ENCODE measurements at regions not wholly inside any gene's neighbourhood (a gene's known extent, or its start where the extent isn't known, plus 50 kb on each side); places are given as distances from the start of the nearest gene placed in this dataset.
A peak's percentile ranks its signal among the peaks of the same experiment; 100 is the strongest.

GRCh38 chr2:158024288-158024898 is 77.3 kb upstream of the UPP2 start:
- TF ChIP-seq, protein P1, sequence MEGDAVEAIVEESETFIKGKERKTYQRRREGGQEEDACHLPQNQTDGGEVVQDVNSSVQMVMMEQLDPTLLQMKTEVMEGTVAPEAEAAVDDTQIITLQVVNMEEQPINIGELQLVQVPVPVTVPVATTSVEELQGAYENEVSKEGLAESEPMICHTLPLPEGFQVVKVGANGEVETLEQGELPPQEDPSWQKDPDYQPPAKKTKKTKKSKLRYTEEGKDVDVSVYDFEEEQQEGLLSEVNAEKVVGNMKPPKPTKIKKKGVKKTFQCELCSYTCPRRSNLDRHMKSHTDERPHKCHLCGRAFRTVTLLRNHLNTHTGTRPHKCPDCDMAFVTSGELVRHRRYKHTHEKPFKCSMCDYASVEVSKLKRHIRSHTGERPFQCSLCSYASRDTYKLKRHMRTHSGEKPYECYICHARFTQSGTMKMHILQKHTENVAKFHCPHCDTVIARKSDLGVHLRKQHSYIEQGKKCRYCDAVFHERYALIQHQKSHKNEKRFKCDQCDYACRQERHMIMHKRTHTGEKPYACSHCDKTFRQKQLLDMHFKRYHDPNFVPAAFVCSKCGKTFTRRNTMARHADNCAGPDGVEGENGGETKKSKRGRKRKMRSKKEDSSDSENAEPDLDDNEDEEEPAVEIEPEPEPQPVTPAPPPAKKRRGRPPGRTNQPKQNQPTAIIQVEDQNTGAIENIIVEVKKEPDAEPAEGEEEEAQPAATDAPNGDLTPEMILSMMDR (IDR thresholded peaks at IDR 0.05), result peak; percentile 71 to 82 (median 76)
- TF ChIP-seq POLR2A (IDR thresholded peaks at IDR 0.05), result no peak

Measured in gastroesophageal sphincter (tissue), 3 donors.